Dermis microvascular lymphatic vessel endothelial cell (primary cell): ENCODE measurements at regions not wholly inside any gene's neighbourhood (a gene's known extent, or its start where the extent isn't known, plus 50 kb on each side); places are given as distances from the start of the nearest gene placed in this dataset.
"Not testable (repeated sequence)": the region's sequence is repeated elsewhere in the genome, so short reads cannot be mapped to it uniquely, and the experiment has no call there.

Experiments
- DNase-seq, 2 donors: peaks; one replicate each; pipeline versions ENCODE4 v3.0.0 to v3.0.0-alpha.2; 2010; ENCODE audit warnings: low read depth in 2 of 2

GRCh38 chr10:59037018-59037389 lies 139.4 kb upstream of the PHYHIPL start:
- DNase-seq = no peak

- DNase-seq = no peak
Observed at GRCh38 chr10:59037506-59037905, 138.9 kb upstream of the PHYHIPL start.

- not testable (repeated sequence) for DNase-seq
Observed at GRCh38 chr10:59043358-59043757, 133.1 kb upstream of the PHYHIPL start.

GRCh38 chr10:59047180-59047579 lies 129.3 kb upstream of the PHYHIPL start:
- DNase-seq = no peak

GRCh38 chr10:59047957-59048618 lies 128.4 kb upstream of the PHYHIPL start:
- DNase-seq = no peak

- DNase-seq = not testable (repeated sequence)
Observed at GRCh38 chr10:59053502-59053901, 122.9 kb upstream of the PHYHIPL start.

GRCh38 chr10:59055045-59055444 lies 121.4 kb upstream of the PHYHIPL start:
- DNase-seq = no peak

DNA sequence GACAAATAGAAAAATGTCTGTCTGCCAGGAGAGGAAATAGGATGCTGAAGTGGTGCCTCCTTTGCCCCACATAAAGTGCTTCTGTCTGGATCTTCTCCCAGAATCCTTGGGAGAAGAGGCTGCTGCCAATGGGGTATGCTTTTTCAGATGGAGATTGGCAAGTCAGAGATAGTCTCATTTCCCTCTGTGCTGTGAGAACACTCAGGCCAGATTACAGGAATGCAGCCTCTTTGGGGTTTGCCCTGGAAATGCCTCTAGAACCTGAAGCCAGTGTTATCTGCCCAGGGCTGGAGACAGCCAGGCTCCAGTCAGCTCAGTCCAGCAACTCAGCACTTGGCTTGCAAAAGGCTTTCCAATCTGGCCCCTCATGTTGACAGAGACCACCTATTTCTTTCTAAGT lies 119.1 kb upstream of the PHYHIPL start:
- DNase-seq = no peak

GRCh38 chr10:59060852-59061251 lies 115.6 kb upstream of the PHYHIPL start:
- no peak for DNase-seq

GRCh38 chr10:59063491-59063890 lies 113.0 kb upstream of the PHYHIPL start:
- no peak for DNase-seq

DNA sequence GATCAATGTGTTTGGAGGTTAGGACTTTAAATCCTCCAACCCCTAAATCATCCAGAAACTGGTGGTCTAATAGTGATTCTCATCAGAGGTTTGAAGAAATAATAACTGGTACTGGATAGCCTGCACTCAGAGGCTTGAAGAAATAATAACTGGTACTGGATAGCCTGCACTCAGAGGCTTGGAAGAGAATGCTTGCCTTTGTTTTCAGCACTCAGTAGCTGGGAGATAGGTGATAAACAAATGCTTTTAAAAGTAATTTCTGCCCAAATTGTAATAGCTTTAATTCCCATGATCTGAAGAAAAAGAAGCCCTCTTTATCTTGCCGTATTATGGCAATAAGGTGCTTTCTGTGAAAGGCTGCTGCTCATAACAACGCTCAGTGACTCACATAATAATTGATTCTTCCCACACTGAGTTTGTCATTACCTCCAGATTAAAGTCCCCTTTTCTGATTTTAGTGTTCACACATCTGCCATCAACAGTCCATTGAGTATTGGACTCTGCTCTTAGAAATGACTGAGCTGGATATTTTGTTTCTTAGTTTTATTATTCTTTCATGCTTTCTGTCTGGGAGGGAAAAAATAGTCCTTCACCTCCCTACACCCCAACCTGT lies 112.3 kb upstream of the PHYHIPL start:
- DNase-seq = no peak

DNA sequence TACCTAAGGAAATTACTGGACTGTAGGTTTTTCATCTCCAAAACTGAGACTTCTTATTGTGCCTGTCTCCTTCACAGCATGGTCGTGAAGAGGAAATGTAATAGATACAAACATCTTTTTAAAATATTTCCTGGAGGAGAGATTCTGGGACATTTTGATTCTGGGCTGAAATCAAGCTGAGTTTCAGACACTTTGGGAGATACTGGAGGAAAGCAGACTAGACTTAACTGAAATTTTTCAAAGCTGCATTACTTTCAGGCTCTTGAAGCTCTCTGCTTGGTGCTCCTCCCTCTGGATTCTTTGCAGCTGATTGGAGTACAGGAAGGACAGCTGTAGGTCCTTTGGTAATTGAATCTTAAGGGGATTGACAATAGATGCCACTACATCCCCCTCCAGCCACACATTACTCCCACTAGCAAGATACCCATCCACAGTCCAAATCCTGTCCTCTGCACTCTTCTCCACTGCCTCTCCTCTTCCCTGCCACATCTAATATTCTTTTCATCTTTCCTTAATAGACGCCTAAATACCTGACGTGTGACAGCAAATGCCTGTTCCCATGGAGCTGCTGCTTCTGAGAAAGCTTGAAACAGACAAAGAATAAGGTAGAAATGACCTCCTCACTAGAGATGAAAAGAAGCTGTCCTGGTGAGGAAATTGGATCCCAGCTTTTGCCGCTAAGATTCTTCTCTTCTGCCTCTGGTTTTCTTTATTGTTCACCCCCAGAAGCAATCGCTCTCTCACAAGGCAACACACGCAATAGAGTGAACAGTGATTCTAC lies 111.5 kb upstream of the PHYHIPL start:
- DNase-seq = no peak

- DNase-seq = no peak
Observed at GRCh38 chr10:59068581-59069191, 107.8 kb upstream of the PHYHIPL start.

- no peak for DNase-seq
Observed at GRCh38 chr10:59072038-59072437, 104.4 kb upstream of the PHYHIPL start.

- DNase-seq = no peak
Observed at GRCh38 chr10:59073456-59074053, 102.9 kb upstream of the PHYHIPL start.

- DNase-seq = no peak
Observed at GRCh38 chr10:59075576-59075975, 100.9 kb upstream of the PHYHIPL start.

DNA sequence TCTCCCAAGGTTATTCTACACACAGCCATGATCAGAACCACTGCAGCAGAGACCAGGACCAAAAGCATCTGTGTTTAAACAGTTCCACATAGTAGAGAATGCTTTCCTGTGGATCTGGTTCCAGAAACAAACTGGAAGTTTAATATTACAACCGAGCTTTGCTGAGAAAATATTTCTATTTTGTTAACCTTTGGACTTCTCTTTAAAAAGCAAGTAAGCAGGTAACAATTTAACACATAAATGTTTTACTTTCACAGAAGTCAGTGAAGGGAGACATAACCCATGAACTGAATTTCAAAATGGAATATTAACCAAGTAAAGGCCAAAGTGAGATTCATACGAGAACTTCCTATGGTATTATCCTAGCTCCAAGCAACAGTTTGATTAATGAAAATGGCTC lies 98.6 kb upstream of the PHYHIPL start:
- no peak for DNase-seq

DNA sequence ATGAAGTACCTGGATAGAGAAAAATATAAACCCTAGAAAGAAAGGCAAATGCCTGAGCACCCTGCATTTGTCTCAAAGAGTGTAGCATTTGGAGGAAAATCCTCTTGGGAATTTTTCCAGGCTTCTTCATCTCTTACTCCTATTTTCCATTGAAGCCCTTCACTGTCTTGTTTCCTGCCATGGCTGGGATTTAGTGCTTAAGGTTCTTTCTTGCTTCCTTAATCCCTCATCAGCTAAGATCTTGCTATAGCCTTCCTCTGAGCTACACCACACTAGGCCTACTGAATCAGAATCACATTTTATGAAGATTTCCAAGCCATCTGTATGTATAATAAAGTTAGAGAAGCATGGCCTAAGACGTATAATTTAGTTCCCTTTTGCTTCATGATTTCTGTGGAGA lies 97.5 kb upstream of the PHYHIPL start:
- no peak for DNase-seq

- peak in 1 of 2 donors; percentile 35 for DNase-seq
Observed at GRCh38 chr10:59079386-59080226, 96.8 kb upstream of the PHYHIPL start.

- no peak for DNase-seq
Observed at GRCh38 chr10:59082249-59082648, 94.2 kb upstream of the PHYHIPL start.

GRCh38 chr10:59085054-59085453 lies 91.4 kb upstream of the PHYHIPL start:
- no peak for DNase-seq
